ENCODE measurements at regions not wholly inside any gene's neighbourhood (a gene's known extent, or its start where the extent isn't known, plus 50 kb on each side); places are given as distances from the start of the nearest gene placed in this dataset.
"Not testable (repeated sequence)": the region's sequence is repeated elsewhere in the genome, so short reads cannot be mapped to it uniquely, and the experiment has no call there.

- Histone ChIP-seq H3K27ac (no peak overlapping the region), H3K36me3 (no peaks in the 10 kb centered on the region), H3K4me3 (no peak overlapping the region), H3K4me1 (no peaks in the 10 kb centered on the region), H3K9me3 (no peaks in the 10 kb centered on the region), H3K27me3 (no peaks in the 10 kb centered on the region)
- intact Hi-C loops (cut with DNase I), result no loop called here
- no peak for TF ChIP-seq CTCF (IDR thresholded peaks at IDR 0.05)
- DNase-seq (ENCODE audit: low spot score in 2 of 2), result no peak
These were observed 728.2 kb downstream of the LUZP2 start for GRCh38 chr11:25225078-25225477.

GRCh38 chr11:25242928-25243327 is 746.1 kb downstream of the LUZP2 start:
- TF ChIP-seq CTCF (IDR thresholded peaks at IDR 0.05), result no peak
- H3K9me3 ChIP-seq, result no peaks in the 10 kb centered on the region
- no peak overlapping the region for H3K27ac ChIP-seq
- DNase-seq (ENCODE audit: low spot score in 2 of 2), result no peak
- no peak overlapping the region for H3K4me3 ChIP-seq
- no peaks in the 10 kb centered on the region for H3K36me3 ChIP-seq
- H3K27me3 ChIP-seq, result no peaks in the 10 kb centered on the region
- H3K4me1 ChIP-seq, result no peaks in the 10 kb centered on the region
- intact Hi-C loops (cut with DNase I), result no loop called here

GRCh38 chr11:25244126-25244525 is 747.3 kb downstream of the LUZP2 start:
- DNase-seq (ENCODE audit: low spot score in 2 of 2), result no peak
- TF ChIP-seq CTCF (IDR thresholded peaks at IDR 0.05), result no peak
- Histone ChIP-seq H3K36me3 (no peaks in the 10 kb centered on the region), H3K27me3 (no peaks in the 10 kb centered on the region), H3K4me3 (no peak overlapping the region), H3K9me3 (no peaks in the 10 kb centered on the region), H3K4me1 (no peaks in the 10 kb centered on the region), H3K27ac (no peak overlapping the region)
- intact Hi-C loops (cut with DNase I), result no loop called here

GRCh38 chr11:25247336-25247735 is 750.5 kb downstream of the LUZP2 start:
- no peak for TF ChIP-seq CTCF (IDR thresholded peaks at IDR 0.05)

GRCh38 chr11:25252854-25253253 is 756.0 kb downstream of the LUZP2 start:
- H3K4me1 ChIP-seq, result no peaks in the 10 kb centered on the region
- intact Hi-C loops (cut with DNase I), result no loop called here
- TF ChIP-seq CTCF (IDR thresholded peaks at IDR 0.05), result no peak
- no peaks in the 10 kb centered on the region for H3K9me3 ChIP-seq
- no peaks in the 10 kb centered on the region for H3K36me3 ChIP-seq
- H3K27ac ChIP-seq, result no peak overlapping the region
- no peak for DNase-seq (ENCODE audit: low spot score in 2 of 2)
- no peak overlapping the region for H3K4me3 ChIP-seq
- H3K27me3 ChIP-seq, result no peaks in the 10 kb centered on the region

More at GRCh38 chr11:25247336-25247735, 750.5 kb downstream of the LUZP2 start:
- Histone ChIP-seq H3K4me1 (no peaks in the 10 kb centered on the region), H3K36me3 (no peaks in the 10 kb centered on the region), H3K27ac (no peak overlapping the region), H3K9me3 (no peaks in the 10 kb centered on the region), H3K4me3 (no peak overlapping the region), H3K27me3 (no peaks in the 10 kb centered on the region)
- intact Hi-C loops (cut with DNase I), result no loop called here
- no peak for DNase-seq (ENCODE audit: low spot score in 2 of 2)

GRCh38 chr11:25263861-25264260 is 767.0 kb downstream of the LUZP2 start:
- H3K27me3 ChIP-seq; intact Hi-C loops (cut with DNase I); H3K4me1 ChIP-seq; H3K9me3 ChIP-seq; DNase-seq (ENCODE audit: low spot score in 2 of 2); H3K4me3 ChIP-seq; H3K36me3 ChIP-seq; H3K27ac ChIP-seq: not testable (repeated sequence)
